Retinal pigment epithelial cell (primary cell): ENCODE measurements at regions not wholly inside any gene's neighbourhood (a gene's known extent, or its start where the extent isn't known, plus 50 kb on each side); places are given as distances from the start of the nearest gene placed in this dataset.

Source experiments
- DNase-seq: peaks from one replicate; pipeline ENCODE4 v3.0.0-alpha.2; 2010; ENCODE audit warnings: low read depth
- H3K4me3 ChIP-seq: 2 replicates; pipeline ENCODE4 v1.5.1; 2011; ENCODE audit warnings: mild to moderate bottlenecking, low read length, control low read depth, moderate library complexity
- CTCF ChIP-seq: conservative IDR thresholded peaks from 2 replicates; pipeline ENCODE4 v1.5.1; 2011; ENCODE audit warnings: low read depth, low read length, control low read depth, inconsistent platforms

- no peak for TF ChIP-seq CTCF
- H3K4me3 ChIP-seq: no peak overlapping the region
- no peak for DNase-seq
These were observed 210.2 kb upstream of the GYPA start for GRCh38 chr4:144350706-144351105.

- DNase-seq: no peak
- H3K4me3 ChIP-seq: no peak overlapping the region
- no peak for TF ChIP-seq CTCF
These were observed 210.8 kb upstream of the GYPA start for GRCh38 chr4:144351306-144351705.

- no peak for TF ChIP-seq CTCF
- H3K4me3 ChIP-seq: no peak overlapping the region
- no peak for DNase-seq
These were observed 212.8 kb upstream of the GYPA start for GRCh38 chr4:144353292-144353691.

GRCh38 chr4:144355811-144356757, 215.6 kb upstream of the GYPA start:
- TF ChIP-seq CTCF: no peak
- peak; percentile 97 for DNase-seq
- H3K4me3 ChIP-seq: no peak overlapping the region

- no peak for TF ChIP-seq CTCF
- H3K4me3 ChIP-seq: no peak overlapping the region
- DNase-seq: no peak
These were observed 216.4 kb upstream of the GYPA start for GRCh38 chr4:144356941-144357381.

GRCh38 chr4:144357975-144358374, 217.5 kb upstream of the GYPA start:
- H3K4me3 ChIP-seq: no peak overlapping the region
- no peak for TF ChIP-seq CTCF
- no peak for DNase-seq
